ENCODE measurements at regions not wholly inside any gene's neighbourhood (a gene's known extent, or its start where the extent isn't known, plus 50 kb on each side); places are given as distances from the start of the nearest gene placed in this dataset.

GRCh38 chr3:164459521-164460151, 618.7 kb downstream of the SI start:
- ChIA-PET POLR2A (no interaction called here), CTCF (no interaction called here)
- no peaks in the 10 kb centered on the region for H3K9me3 ChIP-seq (ENCODE audit: control insufficient read depth, insufficient read depth, low read depth, low read length)
- no peak overlapping the region for H3K4me3 ChIP-seq (ENCODE audit: low read depth, low read length)
- TF ChIP-seq HOXA7 (CRISPR knock-in tag; IDR thresholded peaks at IDR 0.05; ENCODE audit: borderline replicate concordance) (no peak), ZNF423 (tag by site-specific recombination; IDR thresholded peaks at IDR 0.05) (no peak), HOXD13 (CRISPR knock-in tag; IDR thresholded peaks at IDR 0.05; ENCODE audit: borderline replicate concordance) (no peak), OSR2 (tag by site-specific recombination; IDR thresholded peaks at IDR 0.05) (no peak), ZNF561 (tag by site-specific recombination; IDR thresholded peaks at IDR 0.05; ENCODE audit: borderline replicate concordance) (no peak), MEIS1 (CRISPR knock-in tag; IDR thresholded peaks at IDR 0.05; ENCODE audit: borderline replicate concordance) (no peak), IKZF3 (tag by site-specific recombination; IDR thresholded peaks at IDR 0.05) (no peak), ZNF350 (tag by site-specific recombination; IDR thresholded peaks at IDR 0.05) (no peak), ZNF600 (tag by site-specific recombination; IDR thresholded peaks at IDR 0.05) (no peak), KLF9 (tag by site-specific recombination; IDR thresholded peaks at IDR 0.05; ENCODE audit: low read depth) (no peak), YY2 (tag by site-specific recombination; IDR thresholded peaks at IDR 0.05) (no peak), ZNF398 (tag by site-specific recombination; IDR thresholded peaks at IDR 0.05) (no peak), ZNF624 (tag by site-specific recombination; IDR thresholded peaks at IDR 0.05) (no peak), ZNF140 (tag by site-specific recombination; IDR thresholded peaks at IDR 0.05) (no peak), ZFP3 (tag by site-specific recombination; IDR thresholded peaks at IDR 0.05; ENCODE audit: low read depth) (no peak)
- TF ChIP-seq, protein P1, sequence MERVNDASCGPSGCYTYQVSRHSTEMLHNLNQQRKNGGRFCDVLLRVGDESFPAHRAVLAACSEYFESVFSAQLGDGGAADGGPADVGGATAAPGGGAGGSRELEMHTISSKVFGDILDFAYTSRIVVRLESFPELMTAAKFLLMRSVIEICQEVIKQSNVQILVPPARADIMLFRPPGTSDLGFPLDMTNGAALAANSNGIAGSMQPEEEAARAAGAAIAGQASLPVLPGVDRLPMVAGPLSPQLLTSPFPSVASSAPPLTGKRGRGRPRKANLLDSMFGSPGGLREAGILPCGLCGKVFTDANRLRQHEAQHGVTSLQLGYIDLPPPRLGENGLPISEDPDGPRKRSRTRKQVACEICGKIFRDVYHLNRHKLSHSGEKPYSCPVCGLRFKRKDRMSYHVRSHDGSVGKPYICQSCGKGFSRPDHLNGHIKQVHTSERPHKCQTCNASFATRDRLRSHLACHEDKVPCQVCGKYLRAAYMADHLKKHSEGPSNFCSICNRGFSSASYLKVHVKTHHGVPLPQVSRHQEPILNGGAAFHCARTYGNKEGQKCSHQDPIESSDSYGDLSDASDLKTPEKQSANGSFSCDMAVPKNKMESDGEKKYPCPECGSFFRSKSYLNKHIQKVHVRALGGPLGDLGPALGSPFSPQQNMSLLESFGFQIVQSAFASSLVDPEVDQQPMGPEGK (tag by site-specific recombination; IDR thresholded peaks at IDR 0.05): no peak
- TF ChIP-seq, protein P2, sequence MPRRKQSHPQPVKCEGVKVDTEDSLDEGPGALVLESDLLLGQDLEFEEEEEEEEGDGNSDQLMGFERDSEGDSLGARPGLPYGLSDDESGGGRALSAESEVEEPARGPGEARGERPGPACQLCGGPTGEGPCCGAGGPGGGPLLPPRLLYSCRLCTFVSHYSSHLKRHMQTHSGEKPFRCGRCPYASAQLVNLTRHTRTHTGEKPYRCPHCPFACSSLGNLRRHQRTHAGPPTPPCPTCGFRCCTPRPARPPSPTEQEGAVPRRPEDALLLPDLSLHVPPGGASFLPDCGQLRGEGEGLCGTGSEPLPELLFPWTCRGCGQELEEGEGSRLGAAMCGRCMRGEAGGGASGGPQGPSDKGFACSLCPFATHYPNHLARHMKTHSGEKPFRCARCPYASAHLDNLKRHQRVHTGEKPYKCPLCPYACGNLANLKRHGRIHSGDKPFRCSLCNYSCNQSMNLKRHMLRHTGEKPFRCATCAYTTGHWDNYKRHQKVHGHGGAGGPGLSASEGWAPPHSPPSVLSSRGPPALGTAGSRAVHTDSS (tag by site-specific recombination; IDR thresholded peaks at IDR 0.05): no peak
- TF ChIP-seq, protein P3, sequence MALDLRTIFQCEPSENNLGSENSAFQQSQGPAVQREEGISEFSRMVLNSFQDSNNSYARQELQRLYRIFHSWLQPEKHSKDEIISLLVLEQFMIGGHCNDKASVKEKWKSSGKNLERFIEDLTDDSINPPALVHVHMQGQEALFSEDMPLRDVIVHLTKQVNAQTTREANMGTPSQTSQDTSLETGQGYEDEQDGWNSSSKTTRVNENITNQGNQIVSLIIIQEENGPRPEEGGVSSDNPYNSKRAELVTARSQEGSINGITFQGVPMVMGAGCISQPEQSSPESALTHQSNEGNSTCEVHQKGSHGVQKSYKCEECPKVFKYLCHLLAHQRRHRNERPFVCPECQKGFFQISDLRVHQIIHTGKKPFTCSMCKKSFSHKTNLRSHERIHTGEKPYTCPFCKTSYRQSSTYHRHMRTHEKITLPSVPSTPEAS (tag by site-specific recombination; IDR thresholded peaks at IDR 0.05): no peak
- no peaks in the 10 kb centered on the region for H3K36me3 ChIP-seq (ENCODE audit: control insufficient read depth in 2 of 2, insufficient read depth in 1 of 2, low read length in 2 of 2)
- no peaks in the 10 kb centered on the region for H3K4me1 ChIP-seq (ENCODE audit: control insufficient read depth, insufficient read depth, low read length)
- H3K27ac ChIP-seq (ENCODE audit: extremely low read depth, low read depth, low read length): no peak overlapping the region

DNA sequence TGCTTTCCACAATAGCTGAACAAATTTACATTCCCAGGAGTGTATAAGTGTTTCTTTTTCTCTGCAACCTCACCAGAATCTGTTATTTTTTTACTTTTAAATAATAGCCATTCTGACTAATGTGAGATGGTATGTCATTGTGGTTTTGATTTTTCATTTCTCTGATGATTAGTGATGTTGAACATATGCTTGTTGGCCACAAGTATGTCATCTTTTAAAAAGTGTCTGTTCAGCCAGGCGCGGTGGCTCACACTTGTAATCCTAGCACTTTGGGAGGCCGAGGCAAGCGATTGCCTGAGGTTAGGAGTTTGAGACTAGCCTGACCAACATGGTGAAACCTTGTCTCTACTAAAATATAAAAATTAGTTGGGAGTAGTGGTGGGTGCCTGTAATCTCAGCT, 619.3 kb downstream of the SI start:
- ChIA-PET CTCF (no interaction called here), POLR2A (no interaction called here)
- H3K4me3 ChIP-seq (ENCODE audit: low read depth, low read length): no peak overlapping the region
- no peak overlapping the region for H3K27ac ChIP-seq (ENCODE audit: extremely low read depth, low read depth, low read length)
- H3K36me3 ChIP-seq (ENCODE audit: control insufficient read depth in 2 of 2, insufficient read depth in 1 of 2, low read length in 2 of 2): no peaks in the 10 kb centered on the region
- H3K9me3 ChIP-seq (ENCODE audit: control insufficient read depth, insufficient read depth, low read depth, low read length): no peaks in the 10 kb centered on the region
- H3K4me1 ChIP-seq (ENCODE audit: control insufficient read depth, insufficient read depth, low read length): no peaks in the 10 kb centered on the region
- TF ChIP-seq, protein P4, sequence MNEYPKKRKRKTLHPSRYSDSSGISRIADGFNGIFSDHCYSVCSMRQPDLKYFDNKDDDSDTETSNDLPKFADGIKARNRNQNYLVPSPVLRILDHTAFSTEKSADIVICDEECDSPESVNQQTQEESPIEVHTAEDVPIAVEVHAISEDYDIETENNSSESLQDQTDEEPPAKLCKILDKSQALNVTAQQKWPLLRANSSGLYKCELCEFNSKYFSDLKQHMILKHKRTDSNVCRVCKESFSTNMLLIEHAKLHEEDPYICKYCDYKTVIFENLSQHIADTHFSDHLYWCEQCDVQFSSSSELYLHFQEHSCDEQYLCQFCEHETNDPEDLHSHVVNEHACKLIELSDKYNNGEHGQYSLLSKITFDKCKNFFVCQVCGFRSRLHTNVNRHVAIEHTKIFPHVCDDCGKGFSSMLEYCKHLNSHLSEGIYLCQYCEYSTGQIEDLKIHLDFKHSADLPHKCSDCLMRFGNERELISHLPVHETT (tag by site-specific recombination; IDR thresholded peaks at IDR 0.05): no peak
- TF ChIP-seq BCL6B (tag by site-specific recombination; IDR thresholded peaks at IDR 0.05) (no peak), ZNF549 (tag by site-specific recombination; IDR thresholded peaks at IDR 0.05) (no peak), ZNF785 (tag by site-specific recombination; IDR thresholded peaks at IDR 0.05) (no peak), ZNF48 (tag by site-specific recombination; IDR thresholded peaks at IDR 0.05) (no peak), ZNF341 (tag by site-specific recombination; IDR thresholded peaks at IDR 0.05; ENCODE audit: low read depth) (no peak), ZNF658 (tag by site-specific recombination; IDR thresholded peaks at IDR 0.05) (no peak), KLF9 (tag by site-specific recombination; IDR thresholded peaks at IDR 0.05; ENCODE audit: low read depth) (no peak)
- TF ChIP-seq, protein P3 (tag by site-specific recombination; IDR thresholded peaks at IDR 0.05): no peak

Data from HEK293 (cell line).